HEK293 (cell line): ENCODE measurements at regions not wholly inside any gene's neighbourhood (a gene's known extent, or its start where the extent isn't known, plus 50 kb on each side); places are given as distances from the start of the nearest gene placed in this dataset.

Source experiments
- CTCF ChIA-PET: fragments of 350-600 bp; formaldehyde crosslinking; extraction: SDS; loops from one replicate; lab custom pipeline; 2021; ENCODE audit warnings: antibody characterized with exemption; lab: Yijun Ruan, JAX
- POLR2A ChIA-PET: fragments of 300-600 bp; formaldehyde crosslinking; extraction: SDS; loops from one replicate; lab custom pipeline; 2020; ENCODE audit warnings: antibody characterized with exemption, inconsistent platforms; lab: Yijun Ruan, JAX
- H3K27ac ChIP-seq: fragments of 200-500 bp; sonication (Bioruptor generic); 2 replicates; pipeline ENCODE4 v1.5.1; 2014; ENCODE audit warnings: low read depth, low read length, control low read depth, inconsistent platforms; ENCODE audit errors: extremely low read depth
- H3K36me3 ChIP-seq, 2 experiments: fragments of 200-500 bp in 1 of 2; sonication (Bioruptor generic) in 1 of 2; 1 replicate in 1 of 2; 2 replicates in 1 of 2; pipeline ENCODE4 v1.5.1; 2014 to 2017; ENCODE audit warnings: inconsistent platforms in 2 of 2, low read length in 2 of 2; ENCODE audit not compliant: control insufficient read depth in 2 of 2, insufficient read depth in 1 of 2
- H3K4me1 ChIP-seq: fragments of 200-500 bp; sonication (Bioruptor generic); 2 replicates; pipeline ENCODE4 v1.5.1; 2014; ENCODE audit warnings: mild to moderate bottlenecking, low read length, inconsistent platforms; ENCODE audit not compliant: control insufficient read depth, insufficient read depth
- H3K4me3 ChIP-seq: 2 replicates; pipeline ENCODE4 v1.5.1; 2011; ENCODE audit warnings: low read depth, mild to moderate bottlenecking, control low read depth, low read length, moderate library complexity
- H3K9me3 ChIP-seq: fragments of 200-500 bp; sonication (Bioruptor generic); 2 replicates; pipeline ENCODE4 v1.5.1; 2014; ENCODE audit warnings: low read depth, low read length, inconsistent platforms; ENCODE audit not compliant: control insufficient read depth, insufficient read depth
- BCL6B ChIP-seq: fragments of 450-650 bp; formaldehyde crosslinking; IDR thresholded peaks from 2 replicates; pipeline ENCODE4 v1.5.1; 2017; ENCODE audit warnings: missing biosample characterization, missing genetic modification characterization
- HOXC10 ChIP-seq: sonication (generic); formaldehyde crosslinking; IDR thresholded peaks from 2 replicates; pipeline ENCODE4 v1.8.1; 2023; ENCODE audit warnings: mild to moderate bottlenecking, missing genetic modification reagents
- KLF17 ChIP-seq: fragments of 450-650 bp; formaldehyde crosslinking; IDR thresholded peaks from 2 replicates; pipeline ENCODE4 v1.5.1; 2016; ENCODE audit warnings: missing biosample characterization, missing genetic modification characterization
- KLF9 ChIP-seq: fragments of 450-650 bp; formaldehyde crosslinking; IDR thresholded peaks from 2 replicates; pipeline ENCODE4 v1.5.1; 2016; ENCODE audit warnings: missing biosample characterization, missing genetic modification characterization, low read depth
- OSR2 ChIP-seq: fragments of 450-650 bp; formaldehyde crosslinking; IDR thresholded peaks from 2 replicates; pipeline ENCODE4 v1.5.1; 2016; ENCODE audit warnings: missing biosample characterization, missing genetic modification characterization
- ZBTB48 ChIP-seq: fragments of 450-650 bp; formaldehyde crosslinking; IDR thresholded peaks from 2 replicates; pipeline ENCODE4 v1.5.1; 2016; ENCODE audit warnings: missing biosample characterization, missing genetic modification characterization
- ZNF175 ChIP-seq: fragments of 450-650 bp; formaldehyde crosslinking; IDR thresholded peaks from 2 replicates; pipeline ENCODE4 v1.5.1; 2016; ENCODE audit warnings: missing biosample characterization, missing genetic modification characterization
- ZNF2 ChIP-seq: fragments of 450-650 bp; formaldehyde crosslinking; IDR thresholded peaks from 2 replicates; pipeline ENCODE4 v1.5.1; 2016; ENCODE audit warnings: missing biosample characterization, missing genetic modification characterization
- ZNF311 ChIP-seq: fragments of 450-650 bp; formaldehyde crosslinking; IDR thresholded peaks from 2 replicates; pipeline ENCODE4 v1.5.1; 2017; ENCODE audit warnings: missing biosample characterization, missing genetic modification characterization, borderline replicate concordance
- ZNF362 ChIP-seq: fragments of 450-650 bp; formaldehyde crosslinking; IDR thresholded peaks from 2 replicates; pipeline ENCODE4 v1.5.1; 2016; ENCODE audit warnings: missing biosample characterization, missing genetic modification characterization
- ZNF426 ChIP-seq: fragments of 450-650 bp; formaldehyde crosslinking; IDR thresholded peaks from 2 replicates; pipeline ENCODE4 v1.5.1; 2017; ENCODE audit warnings: missing biosample characterization, missing genetic modification characterization, mild to moderate bottlenecking, inconsistent platforms, moderate library complexity
- ZNF433 ChIP-seq: fragments of 450-650 bp; formaldehyde crosslinking; IDR thresholded peaks from 2 replicates; pipeline ENCODE4 v1.5.1; 2016; ENCODE audit warnings: missing biosample characterization, missing genetic modification characterization, low read depth
- ZNF514 ChIP-seq: fragments of 450-650 bp; formaldehyde crosslinking; IDR thresholded peaks from 2 replicates; pipeline ENCODE4 v1.5.1; 2016; ENCODE audit warnings: missing biosample characterization, missing genetic modification characterization
- ZNF521 ChIP-seq: fragments of 450-650 bp; formaldehyde crosslinking; IDR thresholded peaks from 2 replicates; pipeline ENCODE4 v1.5.1; 2017; ENCODE audit warnings: missing biosample characterization, mild to moderate bottlenecking, missing genetic modification characterization
- ZNF548 ChIP-seq: fragments of 450-650 bp; formaldehyde crosslinking; IDR thresholded peaks from 2 replicates; pipeline ENCODE4 v1.5.1; 2016; ENCODE audit warnings: missing biosample characterization, missing genetic modification characterization
- ZNF692 ChIP-seq: fragments of 450-650 bp; formaldehyde crosslinking; IDR thresholded peaks from 2 replicates; pipeline ENCODE4 v1.5.1; 2016; ENCODE audit warnings: missing biosample characterization, missing genetic modification characterization
- ZNF76 ChIP-seq: fragments of 450-650 bp; formaldehyde crosslinking; IDR thresholded peaks from 2 replicates; pipeline ENCODE4; 2016; ENCODE audit warnings: low read depth, missing biosample characterization, missing genetic modification characterization, borderline replicate concordance
- ZNF776 ChIP-seq: fragments of 450-650 bp; formaldehyde crosslinking; IDR thresholded peaks from 2 replicates; pipeline ENCODE4 v1.5.0; 2017; ENCODE audit warnings: missing biosample characterization, missing genetic modification characterization, borderline replicate concordance
- ZNF830 ChIP-seq: fragments of 450-650 bp; IDR thresholded peaks from 2 replicates; pipeline ENCODE4 v1.5.0; 2018; ENCODE audit warnings: missing biosample characterization, missing genetic modification characterization, low read depth, mild to moderate bottlenecking, moderate library complexity
- ZSCAN16 ChIP-seq: fragments of 450-650 bp; formaldehyde crosslinking; IDR thresholded peaks from 2 replicates; pipeline ENCODE4 v1.5.1; 2016; ENCODE audit warnings: missing biosample characterization, missing genetic modification characterization

GRCh38 chr15:37865687-37866086, 68.8 kb upstream of the TMCO5A start (continued):
- TF ChIP-seq ZNF311 (tag by site-specific recombination) (no peak), ZNF175 (no peak), OSR2 (tag by site-specific recombination) (no peak), ZNF362 (no peak)

GRCh38 chr15:37870711-37871110, 63.7 kb upstream of the TMCO5A start:
- POLR2A ChIA-PET, result interaction anchor here (0.6 kb wide), 1 partner anchor 46 kb away, joined by 4 read pairs; no protein-coding TSS in a partner anchor
- TF ChIP-seq ZNF514 (no peak), HOXC10 (CRISPR knock-in tag) (no peak), ZNF776 (no peak), KLF9 (tag by site-specific recombination) (no peak), ZNF2 (tag by site-specific recombination) (no peak), ZNF521 (tag by site-specific recombination) (no peak), BCL6B (tag by site-specific recombination) (no peak), KLF17 (tag by site-specific recombination) (no peak), ZNF426 (tag by site-specific recombination) (no peak), ZSCAN16 (tag by site-specific recombination) (no peak), ZNF433 (tag by site-specific recombination) (no peak), ZNF311 (tag by site-specific recombination) (no peak), ZNF830 (tag by site-specific recombination) (no peak), ZNF692 (tag by site-specific recombination) (no peak)
- TF ChIP-seq, all 188 proteins: peak for 0
- no peak overlapping the region for H3K27ac ChIP-seq
- CTCF ChIA-PET, result interaction anchor here (0.9 kb wide), 1 partner anchor 10 kb away, joined by 6 read pairs; no protein-coding TSS in a partner anchor
- no peaks in the 10 kb centered on the region for H3K36me3 ChIP-seq
- H3K9me3 ChIP-seq, result no peaks in the 10 kb centered on the region
- H3K4me3 ChIP-seq, result no peak overlapping the region
- H3K4me1 ChIP-seq, result no peaks in the 10 kb centered on the region

GRCh38 chr15:37872661-37873060, 61.8 kb upstream of the TMCO5A start:
- Histone ChIP-seq H3K27ac (no peak overlapping the region), H3K4me3 (no peak overlapping the region), H3K36me3 (no peaks in the 10 kb centered on the region), H3K4me1 (no peaks in the 10 kb centered on the region), H3K9me3 (no peaks in the 10 kb centered on the region)
- ChIA-PET POLR2A (no interaction called here), CTCF (no interaction called here)
- TF ChIP-seq ZNF548 (tag by site-specific recombination) (no peak), ZSCAN16 (tag by site-specific recombination) (no peak), ZNF76 (tag by site-specific recombination) (no peak), ZBTB48 (tag by site-specific recombination) (no peak)
